ENCODE measurements at regions not wholly inside any gene's neighbourhood (a gene's known extent, or its start where the extent isn't known, plus 50 kb on each side); places are given as distances from the start of the nearest gene placed in this dataset.

GRCh38 chr2:205937211-205937610 is 148.8 kb downstream of the INO80D start:
- Histone ChIP-seq H3K4me3 (ENCODE audit: low read depth, low read length) (no peak overlapping the region), H3K9me3 (ENCODE audit: control insufficient read depth, insufficient read depth, low read length) (no peaks in the 10 kb centered on the region), H3K36me3 (ENCODE audit: control insufficient read depth, insufficient read depth, low read length) (no peaks in the 10 kb centered on the region), H3K4me1 (ENCODE audit: control insufficient read depth, insufficient read depth, low read length) (peaks cover 4% of the 10 kb centered on the region), H3K27me3 (ENCODE audit: control insufficient read depth, insufficient read depth, low read length) (no peaks in the 10 kb centered on the region), H3K27ac (ENCODE audit: low read depth, low read length) (no peak overlapping the region)
- DNase-seq (ENCODE audit: low read depth in 4 of 6, low spot score in 6 of 6), result no peak
- no CpG with 5 or more reads among the region's 1 CpG for WGBS (ENCODE audit: insufficient coverage)

DNA sequence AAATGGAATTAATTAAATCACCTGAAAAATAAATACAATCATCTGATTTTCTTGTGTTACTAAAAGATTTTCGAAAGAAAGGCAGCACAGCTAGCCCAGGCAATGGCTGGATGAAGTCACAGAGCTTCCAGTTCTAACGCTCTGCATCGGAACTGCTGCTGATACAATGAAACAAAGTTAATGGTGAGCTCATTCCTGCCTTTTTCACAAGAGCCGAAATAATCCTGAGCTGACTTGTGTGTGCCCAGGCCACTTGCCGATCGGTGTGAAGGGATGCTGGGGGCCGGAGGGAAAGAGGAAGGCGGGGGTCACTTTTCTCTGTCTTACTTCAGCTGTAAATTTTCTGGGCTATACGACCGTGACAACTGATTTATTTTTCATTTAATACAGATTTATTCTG is 149.5 kb downstream of the INO80D start:
- Histone ChIP-seq H3K4me3 (ENCODE audit: low read depth, low read length) (no peak overlapping the region), H3K9me3 (ENCODE audit: control insufficient read depth, insufficient read depth, low read length) (no peaks in the 10 kb centered on the region), H3K27me3 (ENCODE audit: control insufficient read depth, insufficient read depth, low read length) (no peaks in the 10 kb centered on the region), H3K27ac (ENCODE audit: low read depth, low read length) (no peak overlapping the region), H3K36me3 (ENCODE audit: control insufficient read depth, insufficient read depth, low read length) (no peaks in the 10 kb centered on the region), H3K4me1 (ENCODE audit: control insufficient read depth, insufficient read depth, low read length) (peaks cover 4% of the 10 kb centered on the region)
- DNase-seq (ENCODE audit: low read depth in 4 of 6, low spot score in 6 of 6), result no peak
- 33% methylated on average over 5 of the region's 10 CpGs for WGBS (ENCODE audit: insufficient coverage)

DNA sequence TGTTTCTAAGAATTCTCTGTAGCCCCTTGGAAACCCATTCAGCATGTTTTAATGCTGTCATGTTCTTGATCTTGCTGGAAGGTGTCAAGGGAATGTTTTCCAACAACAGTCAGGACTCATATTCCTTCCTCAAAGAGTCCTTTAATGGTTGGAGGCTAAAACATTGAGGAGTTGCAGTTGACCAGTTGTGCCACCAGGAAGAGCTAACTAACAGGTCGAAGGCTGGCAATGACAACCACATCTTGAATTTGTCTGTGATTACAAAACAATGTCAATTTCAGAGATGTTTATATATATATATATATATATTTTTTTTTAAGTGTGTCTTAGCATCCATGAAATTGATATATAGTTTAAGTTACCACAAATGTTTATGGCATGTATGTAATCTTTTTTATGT is 151.5 kb downstream of the INO80D start:
- Histone ChIP-seq H3K4me3 (ENCODE audit: low read depth, low read length) (no peak overlapping the region), H3K9me3 (ENCODE audit: control insufficient read depth, insufficient read depth, low read length) (no peaks in the 10 kb centered on the region), H3K27ac (ENCODE audit: low read depth, low read length) (no peak overlapping the region), H3K36me3 (ENCODE audit: control insufficient read depth, insufficient read depth, low read length) (no peaks in the 10 kb centered on the region), H3K4me1 (ENCODE audit: control insufficient read depth, insufficient read depth, low read length) (peaks cover 4% of the 10 kb centered on the region), H3K27me3 (ENCODE audit: control insufficient read depth, insufficient read depth, low read length) (no peaks in the 10 kb centered on the region)
- no peak for DNase-seq (ENCODE audit: low read depth in 4 of 6, low spot score in 6 of 6)
- no CpG with 5 or more reads among the region's 1 CpG for WGBS (ENCODE audit: insufficient coverage)

DNA sequence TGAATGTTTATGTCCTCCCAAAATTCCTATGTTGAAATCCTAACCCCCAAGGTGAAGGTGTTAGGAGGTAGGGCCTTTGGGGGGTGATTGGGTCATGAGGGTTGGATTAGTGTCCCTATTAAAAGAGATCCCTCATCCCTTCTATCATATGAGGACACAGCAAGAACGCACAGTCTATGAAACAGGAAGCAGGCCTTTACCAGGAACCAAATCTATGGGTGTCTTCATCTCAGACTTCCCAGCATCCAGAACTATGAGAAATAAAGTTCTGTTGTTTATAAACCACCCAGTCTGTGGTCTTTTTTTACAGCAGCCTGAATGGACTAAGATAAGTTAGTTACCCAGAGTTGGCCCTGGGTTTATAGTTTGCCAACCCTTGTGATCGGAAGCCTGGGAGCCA is 153.1 kb downstream of the INO80D start:
- WGBS (ENCODE audit: insufficient coverage), result 100% methylated on average over 1 of the region's 2 CpGs

DNA sequence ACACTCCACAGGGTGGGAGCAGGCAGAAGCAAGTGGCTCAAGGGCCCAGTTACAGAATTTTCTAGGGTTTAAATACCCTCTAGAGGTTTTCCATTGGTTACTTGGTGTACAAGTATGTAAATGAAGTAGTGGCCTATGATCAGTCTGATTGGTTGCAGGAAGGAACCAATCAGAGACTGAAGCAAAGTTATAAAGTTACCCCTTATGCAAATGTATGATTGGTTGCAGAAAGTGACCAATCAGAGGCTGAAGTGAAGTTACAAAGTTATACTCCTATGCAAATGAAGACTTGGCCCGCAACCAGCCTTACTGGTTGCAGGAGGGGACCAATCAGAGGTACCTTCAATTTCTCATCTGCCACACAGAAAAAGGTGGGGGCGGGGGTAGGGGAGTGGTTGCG is 154.6 kb downstream of the INO80D start:
- H3K36me3 ChIP-seq (ENCODE audit: control insufficient read depth, insufficient read depth, low read length), result no peaks in the 10 kb centered on the region
- H3K27ac ChIP-seq (ENCODE audit: low read depth, low read length), result no peak overlapping the region
- no peak overlapping the region for H3K4me3 ChIP-seq (ENCODE audit: low read depth, low read length)
- peaks cover 14% of the 10 kb centered on the region for H3K27me3 ChIP-seq (ENCODE audit: control insufficient read depth, insufficient read depth, low read length)
- 83% methylated on average over 1 of the region's 3 CpGs for WGBS (ENCODE audit: insufficient coverage)
- H3K9me3 ChIP-seq (ENCODE audit: control insufficient read depth, insufficient read depth, low read length), result no peaks in the 10 kb centered on the region
- no peak for DNase-seq (ENCODE audit: low read depth in 4 of 6, low spot score in 6 of 6)
- H3K4me1 ChIP-seq (ENCODE audit: control insufficient read depth, insufficient read depth, low read length), result peaks cover 1% of the 10 kb centered on the region

More for the DNA sequence above, 153.1 kb downstream of the INO80D start:
- Histone ChIP-seq H3K27me3 (ENCODE audit: control insufficient read depth, insufficient read depth, low read length) (peaks cover 2% of the 10 kb centered on the region), H3K9me3 (ENCODE audit: control insufficient read depth, insufficient read depth, low read length) (no peaks in the 10 kb centered on the region), H3K4me3 (ENCODE audit: low read depth, low read length) (no peak overlapping the region), H3K36me3 (ENCODE audit: control insufficient read depth, insufficient read depth, low read length) (no peaks in the 10 kb centered on the region), H3K4me1 (ENCODE audit: control insufficient read depth, insufficient read depth, low read length) (peaks cover 4% of the 10 kb centered on the region), H3K27ac (ENCODE audit: low read depth, low read length) (no peak overlapping the region)
- no peak for DNase-seq (ENCODE audit: low read depth in 4 of 6, low spot score in 6 of 6)

DNA sequence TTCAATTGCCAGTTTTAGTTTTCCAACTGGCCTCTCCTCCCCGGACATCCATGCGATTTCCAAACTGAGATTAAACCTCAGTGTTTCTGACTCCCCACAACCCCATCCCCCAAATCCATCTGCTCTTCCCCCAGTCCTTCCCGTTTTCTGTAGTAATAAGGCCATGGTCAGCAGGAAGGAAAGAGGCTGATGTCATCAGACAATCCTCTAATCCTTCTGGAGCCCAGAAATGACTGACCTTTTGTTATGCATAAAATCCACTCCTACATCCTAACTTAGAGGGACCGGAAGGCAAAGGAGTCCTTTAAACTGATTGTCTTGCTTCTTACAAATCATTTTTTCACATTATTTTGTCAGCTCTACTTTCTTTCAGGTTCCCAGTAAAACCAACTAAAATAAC is 155.8 kb downstream of the INO80D start:
- H3K9me3 ChIP-seq (ENCODE audit: control insufficient read depth, insufficient read depth, low read length), result no peaks in the 10 kb centered on the region
- no peak overlapping the region for H3K4me3 ChIP-seq (ENCODE audit: low read depth, low read length)
- no peaks in the 10 kb centered on the region for H3K36me3 ChIP-seq (ENCODE audit: control insufficient read depth, insufficient read depth, low read length)
- peaks cover 14% of the 10 kb centered on the region for H3K27me3 ChIP-seq (ENCODE audit: control insufficient read depth, insufficient read depth, low read length)
- H3K4me1 ChIP-seq (ENCODE audit: control insufficient read depth, insufficient read depth, low read length), result peaks cover 6% of the 10 kb centered on the region
- 66% methylated on average over 4 of the region's 4 CpGs for WGBS (ENCODE audit: insufficient coverage)
- no peak for DNase-seq (ENCODE audit: low read depth in 4 of 6, low spot score in 6 of 6)
- no peak overlapping the region for H3K27ac ChIP-seq (ENCODE audit: low read depth, low read length)

- H3K36me3 ChIP-seq (ENCODE audit: control insufficient read depth, insufficient read depth, low read length), result no peaks in the 10 kb centered on the region
- peaks cover 8% of the 10 kb centered on the region for H3K4me1 ChIP-seq (ENCODE audit: control insufficient read depth, insufficient read depth, low read length)
- peak in 1 of 6 donors; percentile 76 for DNase-seq (ENCODE audit: low read depth in 4 of 6, low spot score in 6 of 6)
- no peak overlapping the region for H3K4me3 ChIP-seq (ENCODE audit: low read depth, low read length)
- H3K9me3 ChIP-seq (ENCODE audit: control insufficient read depth, insufficient read depth, low read length), result no peaks in the 10 kb centered on the region
- H3K27me3 ChIP-seq (ENCODE audit: control insufficient read depth, insufficient read depth, low read length), result peaks cover 14% of the 10 kb centered on the region
- H3K27ac ChIP-seq (ENCODE audit: low read depth, low read length), result no peak overlapping the region
- WGBS (ENCODE audit: insufficient coverage), result 74% methylated on average over 5 of the region's 9 CpGs
Observed at GRCh38 chr2:205929246-205929942, 156.6 kb downstream of the INO80D start.

- Histone ChIP-seq H3K36me3 (ENCODE audit: control insufficient read depth, insufficient read depth, low read length) (no peaks in the 10 kb centered on the region), H3K27ac (ENCODE audit: low read depth, low read length) (no peak overlapping the region), H3K4me1 (ENCODE audit: control insufficient read depth, insufficient read depth, low read length) (peaks cover 8% of the 10 kb centered on the region), H3K4me3 (ENCODE audit: low read depth, low read length) (no peak overlapping the region), H3K27me3 (ENCODE audit: control insufficient read depth, insufficient read depth, low read length) (peaks cover 18% of the 10 kb centered on the region), H3K9me3 (ENCODE audit: control insufficient read depth, insufficient read depth, low read length) (no peaks in the 10 kb centered on the region)
- 15% methylated on average over 28 of the region's 33 CpGs for WGBS (ENCODE audit: insufficient coverage)
- peak; percentile 55 to 92 (median 64) for DNase-seq (ENCODE audit: low read depth in 4 of 6, low spot score in 6 of 6)
Observed at GRCh38 chr2:205925373-205926337, 160.3 kb downstream of the INO80D start.

GRCh38 chr2:205924676-205925075 is 161.3 kb downstream of the INO80D start:
- 90% methylated on average over 7 of the region's 9 CpGs for WGBS (ENCODE audit: insufficient coverage)
- H3K4me3 ChIP-seq (ENCODE audit: low read depth, low read length), result no peak overlapping the region
- peaks cover 8% of the 10 kb centered on the region for H3K4me1 ChIP-seq (ENCODE audit: control insufficient read depth, insufficient read depth, low read length)

More at GRCh38 chr2:205924676-205925075, 161.3 kb downstream of the INO80D start:
- peaks cover 18% of the 10 kb centered on the region for H3K27me3 ChIP-seq (ENCODE audit: control insufficient read depth, insufficient read depth, low read length)
- no peaks in the 10 kb centered on the region for H3K9me3 ChIP-seq (ENCODE audit: control insufficient read depth, insufficient read depth, low read length)
- H3K36me3 ChIP-seq (ENCODE audit: control insufficient read depth, insufficient read depth, low read length), result no peaks in the 10 kb centered on the region
- H3K27ac ChIP-seq (ENCODE audit: low read depth, low read length), result no peak overlapping the region
- no peak for DNase-seq (ENCODE audit: low read depth in 4 of 6, low spot score in 6 of 6)

Measured in spinal cord (tissue), 9 donors.